Right lobe of liver (tissue), 4 donors: ENCODE measurements at regions not wholly inside any gene's neighbourhood (a gene's known extent, or its start where the extent isn't known, plus 50 kb on each side); places are given as distances from the start of the nearest gene placed in this dataset.

Experiments used
- CTCF ChIP-seq, 4 donors: fragments of 200-600 bp in 3 of 4; fragments of 450-650 bp in 1 of 4; IDR thresholded peaks; one replicate each; pipeline versions ENCODE4 v1.5.1 to v1.8.0; 2016 to 2022; ENCODE audit warnings: antibody characterized with exemption in 4 of 4, mild to moderate bottlenecking in 2 of 4
- POLR2A ChIP-seq: fragments of 450-650 bp; IDR thresholded peaks from one replicate; pipeline ENCODE4 v1.6.1; 2017; ENCODE audit warnings: antibody characterized with exemption, mild to moderate bottlenecking
- donor health status: DM: no; HTN: no; CAD: no.
- donor health status: DM: no; HTN: no; CAD: no.
- donor health status: DM: no; HTN: yes; CAD: no.

- TF ChIP-seq CTCF (IDR thresholded peaks at IDR 0.05) (no peak), POLR2A (no peak)
Observed at GRCh38 chr7:16998481-16999051, 116.8 kb upstream of the AGR3 start.
